ENCODE measurements at regions not wholly inside any gene's neighbourhood (a gene's known extent, or its start where the extent isn't known, plus 50 kb on each side); places are given as distances from the start of the nearest gene placed in this dataset.
A peak's percentile ranks its signal among the peaks of the same experiment; 100 is the strongest.

- Histone ChIP-seq H3K4me3 (peak overlapping the region; percentile 39), H3K27ac (peak overlapping the region; percentile 93), H3K9me3 (ENCODE audit: low read depth, low read length) (no peaks in the 10 kb centered on the region), H3K9ac (ENCODE audit: insufficient read length) (peak overlapping the region; percentile 12), H3K36me3 (ENCODE audit: insufficient read depth, low read length) (no peaks in the 10 kb centered on the region)
- DNase-seq (ENCODE audit: low read depth, low spot score) = no peak
- TF ChIP-seq EZH2 (IDR thresholded peaks at IDR 0.05) = no peak
- TF ChIP-seq FOXP2 (optimal IDR thresholded peaks at IDR 0.05; ENCODE audit: control extremely low read depth, extremely low read length, insufficient read depth) = no peak
- no peak for TF ChIP-seq POLR2AphosphoS5 (IDR thresholded peaks at IDR 0.05; ENCODE audit: borderline replicate concordance, low read depth, low read length)
Observed at GRCh38 chr9:129318121-129319075, 140.3 kb upstream of the IER5L start.

DNA sequence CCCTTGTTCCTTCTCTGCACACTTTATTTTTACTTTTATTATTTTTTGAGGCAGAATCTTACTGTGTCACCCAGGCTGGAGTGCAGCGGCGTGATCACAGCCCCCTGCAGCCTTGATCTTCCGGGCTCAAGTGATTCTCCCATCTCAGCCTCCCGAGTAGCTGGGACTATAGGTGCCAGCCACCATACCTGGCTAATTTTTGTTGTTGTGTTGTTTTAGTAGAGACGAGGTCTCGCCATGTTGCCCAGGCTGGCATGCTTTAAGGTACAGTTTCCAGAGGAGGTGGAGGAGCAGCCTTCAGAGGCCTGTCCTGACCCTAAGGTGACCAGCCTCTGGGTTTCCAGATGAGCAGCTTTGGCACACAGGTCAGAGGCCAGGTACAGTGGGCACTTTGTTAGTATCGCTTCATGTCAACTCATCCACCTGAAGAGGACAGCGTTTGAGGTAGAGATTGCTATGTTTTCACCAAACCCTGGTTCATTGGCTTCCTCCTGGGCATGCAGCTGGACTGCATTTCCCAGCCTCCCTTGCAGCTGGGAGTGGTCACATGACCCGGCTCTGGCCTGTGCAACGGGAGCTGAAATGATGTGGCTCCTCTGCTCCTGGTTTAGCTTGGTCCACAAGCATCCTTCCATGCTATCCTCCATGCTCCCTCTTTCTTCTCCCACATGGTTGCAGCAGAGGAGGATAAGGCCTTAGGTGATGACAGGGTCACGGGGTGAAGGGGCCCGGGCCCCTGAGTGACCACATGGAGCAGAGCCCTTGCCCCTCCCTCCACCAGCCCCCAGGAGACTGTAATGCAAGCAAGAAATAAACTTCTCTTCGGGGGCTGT, 139.3 kb upstream of the IER5L start:
- TF ChIP-seq POLR2AphosphoS5 (IDR thresholded peaks at IDR 0.05; ENCODE audit: borderline replicate concordance, low read depth, low read length) (no peak), EZH2 (IDR thresholded peaks at IDR 0.05) (no peak), FOXP2 (optimal IDR thresholded peaks at IDR 0.05; ENCODE audit: control extremely low read depth, extremely low read length, insufficient read depth) (no peak)
- DNase-seq (ENCODE audit: low read depth, low spot score) = no peak

DNA sequence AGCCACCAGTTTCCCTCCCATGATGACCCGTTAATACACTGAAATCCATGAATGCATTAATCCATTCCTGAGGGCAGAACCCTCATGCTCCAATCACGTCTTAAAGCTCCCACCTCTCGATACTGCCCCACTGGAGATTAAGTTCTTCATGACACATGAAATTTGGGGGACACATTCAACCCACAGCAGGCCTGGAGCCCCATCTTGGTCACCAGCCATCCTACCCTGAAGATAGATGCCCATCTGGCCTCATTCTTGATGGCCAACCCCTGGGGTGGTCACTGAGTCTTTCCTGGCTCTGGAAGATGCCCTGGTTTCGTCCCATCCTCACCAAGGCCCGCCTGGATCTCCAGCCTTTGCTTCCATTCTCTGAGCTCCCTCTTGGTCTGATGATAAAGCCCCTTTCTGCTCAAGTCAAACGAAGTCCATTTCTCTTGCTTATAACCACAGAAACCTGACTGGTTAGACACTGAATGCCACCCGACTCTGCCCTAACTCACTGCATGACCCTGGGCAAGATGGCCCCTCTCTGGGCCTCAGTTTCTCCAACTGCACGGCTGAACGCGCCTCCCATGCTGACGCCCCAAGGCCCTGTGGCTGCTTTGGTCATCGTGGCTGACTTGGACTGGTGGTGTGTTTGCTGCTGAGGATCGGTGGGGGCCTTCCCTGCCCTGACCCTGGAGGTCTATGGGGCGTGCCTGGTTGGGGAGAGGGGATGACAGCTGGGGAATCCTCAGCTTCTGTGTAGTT, 138.4 kb upstream of the IER5L start:
- TF ChIP-seq POLR2AphosphoS5 (IDR thresholded peaks at IDR 0.05; ENCODE audit: borderline replicate concordance, low read depth, low read length) (no peak), EZH2 (IDR thresholded peaks at IDR 0.05) (no peak)

More for the DNA sequence above, 139.3 kb upstream of the IER5L start:
- Histone ChIP-seq H3K9ac (ENCODE audit: insufficient read length) (no peak overlapping the region), H3K4me3 (no peak overlapping the region), H3K9me3 (ENCODE audit: low read depth, low read length) (no peaks in the 10 kb centered on the region), H3K36me3 (ENCODE audit: insufficient read depth, low read length) (no peaks in the 10 kb centered on the region), H3K27ac (peak overlapping the region; percentile 93)

DNA sequence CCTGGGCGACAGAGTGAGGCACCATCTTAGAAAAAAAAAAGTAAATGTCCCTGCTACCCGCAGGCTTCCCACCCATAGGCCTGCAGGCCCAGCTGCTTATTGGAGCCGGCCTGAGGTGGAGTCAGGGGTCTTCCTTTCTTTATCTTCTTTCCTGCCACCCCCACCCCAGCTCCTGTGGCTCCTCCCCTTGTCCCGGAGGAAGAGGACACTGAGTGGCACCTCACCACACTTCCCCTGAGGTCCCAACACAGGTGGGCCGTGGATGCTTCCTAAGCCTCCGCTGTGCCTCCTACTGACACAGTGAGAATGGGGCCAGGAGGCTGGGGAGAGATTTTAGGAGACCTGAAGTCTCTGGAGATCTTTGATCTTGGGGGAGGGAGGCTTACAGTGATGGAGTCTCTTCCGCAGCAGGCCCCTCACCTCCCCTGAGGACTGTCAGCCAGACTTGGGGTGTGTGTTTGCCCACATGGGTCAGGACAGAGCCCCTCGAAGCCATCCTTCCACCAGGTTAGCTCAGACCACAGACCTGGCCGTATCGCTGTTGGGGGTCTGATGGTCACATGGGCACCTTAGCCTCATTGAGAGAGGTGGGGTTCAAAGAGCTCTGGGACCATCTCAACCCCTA, 135.4 kb upstream of the IER5L start:
- Histone ChIP-seq H3K4me3 (no peak overlapping the region), H3K27ac (no peak overlapping the region), H3K9me3 (ENCODE audit: low read depth, low read length) (no peaks in the 10 kb centered on the region), H3K9ac (ENCODE audit: insufficient read length) (no peak overlapping the region), H3K36me3 (ENCODE audit: insufficient read depth, low read length) (no peaks in the 10 kb centered on the region)
- DNase-seq (ENCODE audit: low read depth, low spot score) = no peak
- TF ChIP-seq FOXP2 (optimal IDR thresholded peaks at IDR 0.05; ENCODE audit: control extremely low read depth, extremely low read length, insufficient read depth) = no peak
- TF ChIP-seq EZH2 (IDR thresholded peaks at IDR 0.05) = no peak
- TF ChIP-seq POLR2AphosphoS5 (IDR thresholded peaks at IDR 0.05; ENCODE audit: borderline replicate concordance, low read depth, low read length) = no peak

More for the DNA sequence above, 138.4 kb upstream of the IER5L start:
- no peaks in the 10 kb centered on the region for H3K36me3 ChIP-seq (ENCODE audit: insufficient read depth, low read length)
- no peak overlapping the region for H3K4me3 ChIP-seq
- DNase-seq (ENCODE audit: low read depth, low spot score) = no peak
- H3K9me3 ChIP-seq (ENCODE audit: low read depth, low read length) = no peaks in the 10 kb centered on the region
- no peak overlapping the region for H3K9ac ChIP-seq (ENCODE audit: insufficient read length)
- H3K27ac ChIP-seq = no peak overlapping the region

DNA sequence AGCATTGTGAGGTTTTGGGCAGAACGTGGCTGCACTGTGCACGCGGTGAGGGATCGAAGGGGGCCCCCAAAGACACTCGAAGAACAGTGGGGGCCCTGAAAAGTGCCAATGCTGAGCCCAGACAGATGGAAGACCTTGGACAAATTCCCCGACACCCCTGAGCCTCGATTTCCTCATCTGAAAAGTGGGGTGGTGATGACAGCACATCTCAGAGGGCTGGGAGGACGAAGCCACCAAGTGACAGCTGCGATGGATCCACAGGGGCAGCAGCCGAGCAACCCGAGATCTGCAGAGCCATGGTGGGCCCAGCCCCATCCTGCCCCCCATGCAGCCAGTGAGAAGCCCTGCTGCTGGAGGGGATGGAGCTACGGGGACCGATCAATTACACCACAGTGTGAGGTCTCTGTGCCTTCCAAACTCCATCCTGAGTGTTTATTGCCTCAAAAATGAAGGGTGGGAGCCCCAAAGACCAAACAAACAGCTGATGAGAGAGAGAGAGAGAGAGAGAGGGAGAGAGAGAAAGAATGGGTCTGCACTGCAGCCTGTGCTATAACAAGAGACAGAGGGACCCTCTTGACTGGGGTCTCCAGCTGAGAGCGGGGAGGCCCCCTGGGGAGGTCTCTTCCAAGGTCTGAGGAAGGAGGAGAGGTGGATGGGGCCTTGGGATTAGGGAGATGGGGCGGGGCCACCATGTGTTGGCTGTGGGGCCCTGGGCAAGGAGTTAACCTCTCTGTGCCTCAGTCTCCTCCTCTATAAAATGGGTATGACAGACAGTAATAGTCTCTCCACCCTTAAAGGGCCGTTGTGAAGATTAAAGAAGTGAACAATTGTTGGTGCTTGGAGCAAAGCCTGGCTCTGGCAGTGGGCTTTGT, 134.4 kb upstream of the IER5L start:
- Histone ChIP-seq H3K9ac (ENCODE audit: insufficient read length) (no peak overlapping the region), H3K36me3 (ENCODE audit: insufficient read depth, low read length) (no peaks in the 10 kb centered on the region)

DNA sequence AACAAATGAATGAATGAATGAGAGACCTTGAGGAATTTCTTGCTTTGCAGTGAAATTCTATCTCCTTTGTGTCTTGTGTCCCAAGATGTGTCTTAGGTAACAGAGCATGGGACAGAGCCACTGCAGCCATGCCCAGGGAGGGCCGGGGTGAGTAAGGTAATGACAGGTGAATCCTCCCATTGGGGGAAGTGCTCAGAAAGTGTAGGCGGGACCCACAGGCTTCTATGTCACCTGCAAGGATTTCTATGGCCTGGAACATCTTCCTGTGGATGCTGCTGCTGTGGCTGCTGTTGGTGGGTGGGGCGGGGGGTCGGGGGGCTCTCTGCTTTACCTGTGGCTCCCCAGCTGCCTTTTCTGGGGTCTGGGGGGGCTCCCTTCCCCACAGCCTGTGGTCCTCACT, 133.6 kb upstream of the IER5L start:
- TF ChIP-seq POLR2AphosphoS5 (IDR thresholded peaks at IDR 0.05; ENCODE audit: borderline replicate concordance, low read depth, low read length) (no peak), EZH2 (IDR thresholded peaks at IDR 0.05) (no peak), FOXP2 (optimal IDR thresholded peaks at IDR 0.05; ENCODE audit: control extremely low read depth, extremely low read length, insufficient read depth) (no peak)
- H3K9me3 ChIP-seq (ENCODE audit: low read depth, low read length) = no peaks in the 10 kb centered on the region
- H3K36me3 ChIP-seq (ENCODE audit: insufficient read depth, low read length) = no peaks in the 10 kb centered on the region
- no peak for DNase-seq (ENCODE audit: low read depth, low spot score)
- H3K27ac ChIP-seq = no peak overlapping the region
- H3K4me3 ChIP-seq = no peak overlapping the region
- no peak overlapping the region for H3K9ac ChIP-seq (ENCODE audit: insufficient read length)

More for the DNA sequence above, 134.4 kb upstream of the IER5L start:
- H3K4me3 ChIP-seq = no peak overlapping the region
- no peaks in the 10 kb centered on the region for H3K9me3 ChIP-seq (ENCODE audit: low read depth, low read length)
- DNase-seq (ENCODE audit: low read depth, low spot score) = no peak
- TF ChIP-seq FOXP2 (optimal IDR thresholded peaks at IDR 0.05; ENCODE audit: control extremely low read depth, extremely low read length, insufficient read depth) = no peak
- no peak for TF ChIP-seq EZH2 (IDR thresholded peaks at IDR 0.05)
- TF ChIP-seq POLR2AphosphoS5 (IDR thresholded peaks at IDR 0.05; ENCODE audit: borderline replicate concordance, low read depth, low read length) = no peak
- H3K27ac ChIP-seq = no peak overlapping the region
